ENCODE measurements at regions not wholly inside any gene's neighbourhood (a gene's known extent, or its start where the extent isn't known, plus 50 kb on each side); places are given as distances from the start of the nearest gene placed in this dataset.

DNA sequence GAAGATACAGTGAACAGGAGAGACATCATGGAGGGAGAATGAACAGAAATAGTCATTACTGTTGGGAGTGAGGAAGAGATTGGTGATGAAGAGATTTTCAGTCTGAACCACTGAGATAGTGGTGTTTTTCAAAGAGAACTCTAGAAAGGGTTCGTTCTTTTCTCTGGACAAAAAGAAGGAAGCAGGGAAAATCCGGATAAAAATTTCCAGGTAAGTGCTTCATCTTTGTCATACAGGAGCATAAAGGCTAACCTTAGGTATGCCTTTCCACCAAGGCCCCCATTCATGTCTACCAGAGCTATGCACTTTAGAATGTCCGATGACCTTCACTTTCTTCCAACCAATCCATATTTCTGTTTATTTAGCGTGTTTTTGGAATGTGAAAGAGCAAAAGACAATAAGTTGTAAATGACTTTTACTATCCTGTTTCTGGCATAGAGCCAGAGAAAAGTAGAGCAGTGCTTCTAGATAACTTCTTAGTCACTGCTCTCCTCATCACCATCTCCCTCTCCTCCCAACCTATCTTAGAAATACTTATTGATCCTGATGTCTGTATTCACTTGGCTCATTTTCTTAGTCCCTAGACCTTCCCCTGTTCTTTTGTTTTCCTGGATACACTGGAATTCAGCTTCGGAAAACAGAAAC, 116.5 kb downstream of the TTC6 start (continued):
- TF ChIP-seq, protein P1, sequence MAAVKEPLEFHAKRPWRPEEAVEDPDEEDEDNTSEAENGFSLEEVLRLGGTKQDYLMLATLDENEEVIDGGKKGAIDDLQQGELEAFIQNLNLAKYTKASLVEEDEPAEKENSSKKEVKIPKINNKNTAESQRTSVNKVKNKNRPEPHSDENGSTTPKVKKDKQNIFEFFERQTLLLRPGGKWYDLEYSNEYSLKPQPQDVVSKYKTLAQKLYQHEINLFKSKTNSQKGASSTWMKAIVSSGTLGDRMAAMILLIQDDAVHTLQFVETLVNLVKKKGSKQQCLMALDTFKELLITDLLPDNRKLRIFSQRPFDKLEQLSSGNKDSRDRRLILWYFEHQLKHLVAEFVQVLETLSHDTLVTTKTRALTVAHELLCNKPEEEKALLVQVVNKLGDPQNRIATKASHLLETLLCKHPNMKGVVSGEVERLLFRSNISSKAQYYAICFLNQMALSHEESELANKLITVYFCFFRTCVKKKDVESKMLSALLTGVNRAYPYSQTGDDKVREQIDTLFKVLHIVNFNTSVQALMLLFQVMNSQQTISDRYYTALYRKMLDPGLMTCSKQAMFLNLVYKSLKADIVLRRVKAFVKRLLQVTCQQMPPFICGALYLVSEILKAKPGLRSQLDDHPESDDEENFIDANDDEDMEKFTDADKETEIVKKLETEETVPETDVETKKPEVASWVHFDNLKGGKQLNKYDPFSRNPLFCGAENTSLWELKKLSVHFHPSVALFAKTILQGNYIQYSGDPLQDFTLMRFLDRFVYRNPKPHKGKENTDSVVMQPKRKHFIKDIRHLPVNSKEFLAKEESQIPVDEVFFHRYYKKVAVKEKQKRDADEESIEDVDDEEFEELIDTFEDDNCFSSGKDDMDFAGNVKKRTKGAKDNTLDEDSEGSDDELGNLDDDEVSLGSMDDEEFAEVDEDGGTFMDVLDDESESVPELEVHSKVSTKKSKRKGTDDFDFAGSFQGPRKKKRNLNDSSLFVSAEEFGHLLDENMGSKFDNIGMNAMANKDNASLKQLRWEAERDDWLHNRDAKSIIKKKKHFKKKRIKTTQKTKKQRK (IDR thresholded peaks at IDR 0.05; ENCODE audit: low read length) = no peak
- TF ChIP-seq NR2F1 (CRISPR knock-in tag; IDR thresholded peaks at IDR 0.05) = peak in 1 of 2 experiments; percentile 61; a peak in 1 of 4 replicates
- TF ChIP-seq GATAD1 (CRISPR knock-in tag; IDR thresholded peaks at IDR 0.05) = peak; percentile 32; the same call in 1 of the 2 replicates
- TF ChIP-seq, protein P2, sequence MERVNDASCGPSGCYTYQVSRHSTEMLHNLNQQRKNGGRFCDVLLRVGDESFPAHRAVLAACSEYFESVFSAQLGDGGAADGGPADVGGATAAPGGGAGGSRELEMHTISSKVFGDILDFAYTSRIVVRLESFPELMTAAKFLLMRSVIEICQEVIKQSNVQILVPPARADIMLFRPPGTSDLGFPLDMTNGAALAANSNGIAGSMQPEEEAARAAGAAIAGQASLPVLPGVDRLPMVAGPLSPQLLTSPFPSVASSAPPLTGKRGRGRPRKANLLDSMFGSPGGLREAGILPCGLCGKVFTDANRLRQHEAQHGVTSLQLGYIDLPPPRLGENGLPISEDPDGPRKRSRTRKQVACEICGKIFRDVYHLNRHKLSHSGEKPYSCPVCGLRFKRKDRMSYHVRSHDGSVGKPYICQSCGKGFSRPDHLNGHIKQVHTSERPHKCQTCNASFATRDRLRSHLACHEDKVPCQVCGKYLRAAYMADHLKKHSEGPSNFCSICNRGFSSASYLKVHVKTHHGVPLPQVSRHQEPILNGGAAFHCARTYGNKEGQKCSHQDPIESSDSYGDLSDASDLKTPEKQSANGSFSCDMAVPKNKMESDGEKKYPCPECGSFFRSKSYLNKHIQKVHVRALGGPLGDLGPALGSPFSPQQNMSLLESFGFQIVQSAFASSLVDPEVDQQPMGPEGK (CRISPR knock-in tag; IDR thresholded peaks at IDR 0.05) = peak; percentile 40; the same call in 1 of the 2 replicates
- TF ChIP-seq, protein P3, sequence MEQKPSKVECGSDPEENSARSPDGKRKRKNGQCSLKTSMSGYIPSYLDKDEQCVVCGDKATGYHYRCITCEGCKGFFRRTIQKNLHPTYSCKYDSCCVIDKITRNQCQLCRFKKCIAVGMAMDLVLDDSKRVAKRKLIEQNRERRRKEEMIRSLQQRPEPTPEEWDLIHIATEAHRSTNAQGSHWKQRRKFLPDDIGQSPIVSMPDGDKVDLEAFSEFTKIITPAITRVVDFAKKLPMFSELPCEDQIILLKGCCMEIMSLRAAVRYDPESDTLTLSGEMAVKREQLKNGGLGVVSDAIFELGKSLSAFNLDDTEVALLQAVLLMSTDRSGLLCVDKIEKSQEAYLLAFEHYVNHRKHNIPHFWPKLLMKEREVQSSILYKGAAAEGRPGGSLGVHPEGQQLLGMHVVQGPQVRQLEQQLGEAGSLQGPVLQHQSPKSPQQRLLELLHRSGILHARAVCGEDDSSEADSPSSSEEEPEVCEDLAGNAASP (CRISPR knock-in tag; IDR thresholded peaks at IDR 0.05; ENCODE audit: borderline replicate concordance) = no peak
- no peak for TF ChIP-seq ZNF432 (CRISPR knock-in tag; IDR thresholded peaks at IDR 0.05; ENCODE audit: borderline replicate concordance)
- TF ChIP-seq, protein P4, sequence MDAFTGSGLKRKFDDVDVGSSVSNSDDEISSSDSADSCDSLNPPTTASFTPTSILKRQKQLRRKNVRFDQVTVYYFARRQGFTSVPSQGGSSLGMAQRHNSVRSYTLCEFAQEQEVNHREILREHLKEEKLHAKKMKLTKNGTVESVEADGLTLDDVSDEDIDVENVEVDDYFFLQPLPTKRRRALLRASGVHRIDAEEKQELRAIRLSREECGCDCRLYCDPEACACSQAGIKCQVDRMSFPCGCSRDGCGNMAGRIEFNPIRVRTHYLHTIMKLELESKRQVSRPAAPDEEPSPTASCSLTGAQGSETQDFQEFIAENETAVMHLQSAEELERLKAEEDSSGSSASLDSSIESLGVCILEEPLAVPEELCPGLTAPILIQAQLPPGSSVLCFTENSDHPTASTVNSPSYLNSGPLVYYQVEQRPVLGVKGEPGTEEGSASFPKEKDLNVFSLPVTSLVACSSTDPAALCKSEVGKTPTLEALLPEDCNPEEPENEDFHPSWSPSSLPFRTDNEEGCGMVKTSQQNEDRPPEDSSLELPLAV (CRISPR knock-in tag; conservative IDR thresholded peaks at IDR 0.05; ENCODE audit: low read depth) = no peak
- peak; percentile 77 for TF ChIP-seq NR2F2 (IDR thresholded peaks at IDR 0.05; ENCODE audit: borderline replicate concordance, low read depth)
- TF ChIP-seq ZNF629 (CRISPR knock-in tag; conservative IDR thresholded peaks at IDR 0.05) = 0 out of 2 replicates have a peak, but pooled peaks have one; percentile 11
- TF ChIP-seq, protein P5, sequence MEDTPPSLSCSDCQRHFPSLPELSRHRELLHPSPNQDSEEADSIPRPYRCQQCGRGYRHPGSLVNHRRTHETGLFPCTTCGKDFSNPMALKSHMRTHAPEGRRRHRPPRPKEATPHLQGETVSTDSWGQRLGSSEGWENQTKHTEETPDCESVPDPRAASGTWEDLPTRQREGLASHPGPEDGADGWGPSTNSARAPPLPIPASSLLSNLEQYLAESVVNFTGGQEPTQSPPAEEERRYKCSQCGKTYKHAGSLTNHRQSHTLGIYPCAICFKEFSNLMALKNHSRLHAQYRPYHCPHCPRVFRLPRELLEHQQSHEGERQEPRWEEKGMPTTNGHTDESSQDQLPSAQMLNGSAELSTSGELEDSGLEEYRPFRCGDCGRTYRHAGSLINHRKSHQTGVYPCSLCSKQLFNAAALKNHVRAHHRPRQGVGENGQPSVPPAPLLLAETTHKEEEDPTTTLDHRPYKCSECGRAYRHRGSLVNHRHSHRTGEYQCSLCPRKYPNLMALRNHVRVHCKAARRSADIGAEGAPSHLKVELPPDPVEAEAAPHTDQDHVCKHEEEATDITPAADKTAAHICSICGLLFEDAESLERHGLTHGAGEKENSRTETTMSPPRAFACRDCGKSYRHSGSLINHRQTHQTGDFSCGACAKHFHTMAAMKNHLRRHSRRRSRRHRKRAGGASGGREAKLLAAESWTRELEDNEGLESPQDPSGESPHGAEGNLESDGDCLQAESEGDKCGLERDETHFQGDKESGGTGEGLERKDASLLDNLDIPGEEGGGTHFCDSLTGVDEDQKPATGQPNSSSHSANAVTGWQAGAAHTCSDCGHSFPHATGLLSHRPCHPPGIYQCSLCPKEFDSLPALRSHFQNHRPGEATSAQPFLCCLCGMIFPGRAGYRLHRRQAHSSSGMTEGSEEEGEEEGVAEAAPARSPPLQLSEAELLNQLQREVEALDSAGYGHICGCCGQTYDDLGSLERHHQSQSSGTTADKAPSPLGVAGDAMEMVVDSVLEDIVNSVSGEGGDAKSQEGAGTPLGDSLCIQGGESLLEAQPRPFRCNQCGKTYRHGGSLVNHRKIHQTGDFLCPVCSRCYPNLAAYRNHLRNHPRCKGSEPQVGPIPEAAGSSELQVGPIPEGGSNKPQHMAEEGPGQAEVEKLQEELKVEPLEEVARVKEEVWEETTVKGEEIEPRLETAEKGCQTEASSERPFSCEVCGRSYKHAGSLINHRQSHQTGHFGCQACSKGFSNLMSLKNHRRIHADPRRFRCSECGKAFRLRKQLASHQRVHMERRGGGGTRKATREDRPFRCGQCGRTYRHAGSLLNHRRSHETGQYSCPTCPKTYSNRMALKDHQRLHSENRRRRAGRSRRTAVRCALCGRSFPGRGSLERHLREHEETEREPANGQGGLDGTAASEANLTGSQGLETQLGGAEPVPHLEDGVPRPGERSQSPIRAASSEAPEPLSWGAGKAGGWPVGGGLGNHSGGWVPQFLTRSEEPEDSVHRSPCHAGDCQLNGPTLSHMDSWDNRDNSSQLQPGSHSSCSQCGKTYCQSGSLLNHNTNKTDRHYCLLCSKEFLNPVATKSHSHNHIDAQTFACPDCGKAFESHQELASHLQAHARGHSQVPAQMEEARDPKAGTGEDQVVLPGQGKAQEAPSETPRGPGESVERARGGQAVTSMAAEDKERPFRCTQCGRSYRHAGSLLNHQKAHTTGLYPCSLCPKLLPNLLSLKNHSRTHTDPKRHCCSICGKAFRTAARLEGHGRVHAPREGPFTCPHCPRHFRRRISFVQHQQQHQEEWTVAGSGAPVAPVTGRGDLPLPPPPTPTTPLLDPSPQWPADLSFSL (CRISPR knock-in tag; IDR thresholded peaks at IDR 0.05) = no peak
- no peak for TF ChIP-seq MAF1 (CRISPR knock-in tag; IDR thresholded peaks at IDR 0.05; ENCODE audit: borderline replicate concordance)
- TF ChIP-seq RAD51 (IDR thresholded peaks at IDR 0.05; ENCODE audit: borderline replicate concordance) = no peak
- no peak for TF ChIP-seq NCOA5 (CRISPR knock-in tag; IDR thresholded peaks at IDR 0.05)
- TF ChIP-seq ZNF709 (CRISPR knock-in tag; IDR thresholded peaks at IDR 0.05) = no peak
